ENCODE measurements at regions not wholly inside any gene's neighbourhood (a gene's known extent, or its start where the extent isn't known, plus 50 kb on each side); places are given as distances from the start of the nearest gene placed in this dataset.
A peak's percentile ranks its signal among the peaks of the same experiment; 100 is the strongest.

GRCh38 chr12:13686260-13686659 is 295.1 kb downstream of the GRIN2B start:
- DNase-seq (ENCODE audit: low read depth, low spot score) = no peak

GRCh38 chr12:13680916-13681315 is 300.5 kb downstream of the GRIN2B start:
- no peak for DNase-seq (ENCODE audit: low read depth, low spot score)

GRCh38 chr12:13676880-13677279 is 304.5 kb downstream of the GRIN2B start:
- DNase-seq (ENCODE audit: low read depth, low spot score) = no peak

GRCh38 chr12:13670285-13670866 is 311.0 kb downstream of the GRIN2B start:
- DNase-seq (ENCODE audit: low read depth, low spot score) = no peak

- no peak for DNase-seq (ENCODE audit: low read depth, low spot score)
These were observed 312.5 kb downstream of the GRIN2B start for GRCh38 chr12:13668880-13669279.

GRCh38 chr12:13666806-13667205 is 314.6 kb downstream of the GRIN2B start:
- no peak for DNase-seq (ENCODE audit: low read depth, low spot score)

- peak; percentile 38 for DNase-seq (ENCODE audit: low read depth, low spot score)
These were observed 320.2 kb downstream of the GRIN2B start for GRCh38 chr12:13661005-13661887.

- DNase-seq (ENCODE audit: low read depth, low spot score) = no peak
These were observed 326.9 kb downstream of the GRIN2B start for GRCh38 chr12:13654456-13654855.

- no peak for DNase-seq (ENCODE audit: low read depth, low spot score)
These were observed 329.3 kb downstream of the GRIN2B start for GRCh38 chr12:13652105-13652504.

- no peak for DNase-seq (ENCODE audit: low read depth, low spot score)
These were observed 345.7 kb downstream of the GRIN2B start for GRCh38 chr12:13635709-13636108.

- DNase-seq (ENCODE audit: low read depth, low spot score) = no peak
These were observed 349.5 kb downstream of the GRIN2B start for GRCh38 chr12:13631873-13632272.

GRCh38 chr12:13630354-13630753 is 351.0 kb downstream of the GRIN2B start:
- no peak for DNase-seq (ENCODE audit: low read depth, low spot score)

GRCh38 chr12:13628067-13628466 is 353.3 kb downstream of the GRIN2B start:
- no peak for DNase-seq (ENCODE audit: low read depth, low spot score)

GRCh38 chr12:13627536-13627935 is 353.9 kb downstream of the GRIN2B start:
- DNase-seq (ENCODE audit: low read depth, low spot score) = no peak

GRCh38 chr12:13613297-13613696 is 368.1 kb downstream of the GRIN2B start:
- no peak for DNase-seq (ENCODE audit: low read depth, low spot score)

GRCh38 chr12:13609894-13610679 is 371.3 kb downstream of the GRIN2B start:
- no peak for DNase-seq (ENCODE audit: low read depth, low spot score)

- no peak for DNase-seq (ENCODE audit: low read depth, low spot score)
These were observed 375.1 kb downstream of the GRIN2B start for GRCh38 chr12:13606290-13606689.

- no peak for DNase-seq (ENCODE audit: low read depth, low spot score)
These were observed 377.4 kb downstream of the GRIN2B start for GRCh38 chr12:13603953-13604352.

- DNase-seq (ENCODE audit: low read depth, low spot score) = no peak
These were observed 379.2 kb downstream of the GRIN2B start for GRCh38 chr12:13602172-13602571.

- DNase-seq (ENCODE audit: low read depth, low spot score) = no peak
These were observed 382.2 kb downstream of the GRIN2B start for GRCh38 chr12:13599176-13599575.

- DNase-seq (ENCODE audit: low read depth, low spot score) = no peak
These were observed 383.6 kb downstream of the GRIN2B start for GRCh38 chr12:13597837-13598236.

- no peak for DNase-seq (ENCODE audit: low read depth, low spot score)
These were observed 384.2 kb downstream of the GRIN2B start for GRCh38 chr12:13597166-13597565.
